ENCODE measurements at regions not wholly inside any gene's neighbourhood (a gene's known extent, or its start where the extent isn't known, plus 50 kb on each side); places are given as distances from the start of the nearest gene placed in this dataset.

DNA sequence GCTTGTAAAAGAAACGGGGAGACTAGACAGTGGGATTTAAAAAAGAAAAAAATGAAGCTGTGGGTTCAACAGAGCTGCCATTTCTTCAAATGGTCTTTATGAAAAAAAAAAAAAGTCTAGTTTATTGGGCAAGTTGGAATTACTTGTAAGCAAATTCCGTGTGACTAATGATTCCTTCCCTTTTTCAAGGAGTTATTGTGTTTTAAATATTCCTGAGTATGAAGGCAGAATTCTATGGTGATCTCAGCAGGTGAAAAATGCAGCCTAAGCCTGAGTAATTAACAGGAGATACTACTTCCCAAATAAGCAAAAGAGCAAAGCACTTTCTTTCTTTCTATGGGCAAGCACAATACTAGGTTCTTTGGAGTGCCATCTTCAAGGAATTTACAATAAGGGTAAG, 481.9 kb downstream of the ZNF608 start:
- TF ChIP-seq RARB (CRISPR knock-in tag; IDR thresholded peaks at IDR 0.05) (no peak), CSDC2 (CRISPR knock-in tag; IDR thresholded peaks at IDR 0.05) (no peak), SNAI2 (CRISPR knock-in tag; IDR thresholded peaks at IDR 0.05) (no peak), ARNTL (CRISPR knock-in tag; IDR thresholded peaks at IDR 0.05; ENCODE audit: borderline replicate concordance, low read depth) (no peak), ZFP3 (CRISPR knock-in tag; IDR thresholded peaks at IDR 0.05) (no peak), TSHZ2 (CRISPR knock-in tag; IDR thresholded peaks at IDR 0.05) (no peak), TOX (CRISPR knock-in tag; IDR thresholded peaks at IDR 0.05; ENCODE audit: borderline replicate concordance) (no peak), PPARA (CRISPR knock-in tag; IDR thresholded peaks at IDR 0.05; ENCODE audit: borderline replicate concordance) (no peak), ZNF565 (CRISPR knock-in tag; conservative IDR thresholded peaks at IDR 0.05; ENCODE audit: low read depth) (no peak), GLIS3 (CRISPR knock-in tag; IDR thresholded peaks at IDR 0.05) (no peak), ZNF70 (CRISPR knock-in tag; IDR thresholded peaks at IDR 0.05) (no peak), ISL1 (CRISPR knock-in tag; IDR thresholded peaks at IDR 0.05) (no peak), ZFP30 (CRISPR knock-in tag; IDR thresholded peaks at IDR 0.05) (no peak), TCF4 (CRISPR knock-in tag; IDR thresholded peaks at IDR 0.05; ENCODE audit: borderline replicate concordance) (no peak)
- TF ChIP-seq, protein P1, sequence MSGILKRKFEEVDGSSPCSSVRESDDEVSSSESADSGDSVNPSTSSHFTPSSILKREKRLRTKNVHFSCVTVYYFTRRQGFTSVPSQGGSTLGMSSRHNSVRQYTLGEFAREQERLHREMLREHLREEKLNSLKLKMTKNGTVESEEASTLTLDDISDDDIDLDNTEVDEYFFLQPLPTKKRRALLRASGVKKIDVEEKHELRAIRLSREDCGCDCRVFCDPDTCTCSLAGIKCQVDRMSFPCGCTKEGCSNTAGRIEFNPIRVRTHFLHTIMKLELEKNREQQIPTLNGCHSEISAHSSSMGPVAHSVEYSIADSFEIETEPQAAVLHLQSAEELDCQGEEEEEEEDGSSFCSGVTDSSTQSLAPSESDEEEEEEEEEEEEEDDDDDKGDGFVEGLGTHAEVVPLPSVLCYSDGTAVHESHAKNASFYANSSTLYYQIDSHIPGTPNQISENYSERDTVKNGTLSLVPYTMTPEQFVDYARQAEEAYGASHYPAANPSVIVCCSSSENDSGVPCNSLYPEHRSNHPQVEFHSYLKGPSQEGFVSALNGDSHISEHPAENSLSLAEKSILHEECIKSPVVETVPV (CRISPR knock-in tag; IDR thresholded peaks at IDR 0.05), result no peak
- TF ChIP-seq, protein P2, sequence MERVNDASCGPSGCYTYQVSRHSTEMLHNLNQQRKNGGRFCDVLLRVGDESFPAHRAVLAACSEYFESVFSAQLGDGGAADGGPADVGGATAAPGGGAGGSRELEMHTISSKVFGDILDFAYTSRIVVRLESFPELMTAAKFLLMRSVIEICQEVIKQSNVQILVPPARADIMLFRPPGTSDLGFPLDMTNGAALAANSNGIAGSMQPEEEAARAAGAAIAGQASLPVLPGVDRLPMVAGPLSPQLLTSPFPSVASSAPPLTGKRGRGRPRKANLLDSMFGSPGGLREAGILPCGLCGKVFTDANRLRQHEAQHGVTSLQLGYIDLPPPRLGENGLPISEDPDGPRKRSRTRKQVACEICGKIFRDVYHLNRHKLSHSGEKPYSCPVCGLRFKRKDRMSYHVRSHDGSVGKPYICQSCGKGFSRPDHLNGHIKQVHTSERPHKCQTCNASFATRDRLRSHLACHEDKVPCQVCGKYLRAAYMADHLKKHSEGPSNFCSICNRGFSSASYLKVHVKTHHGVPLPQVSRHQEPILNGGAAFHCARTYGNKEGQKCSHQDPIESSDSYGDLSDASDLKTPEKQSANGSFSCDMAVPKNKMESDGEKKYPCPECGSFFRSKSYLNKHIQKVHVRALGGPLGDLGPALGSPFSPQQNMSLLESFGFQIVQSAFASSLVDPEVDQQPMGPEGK (CRISPR knock-in tag; IDR thresholded peaks at IDR 0.05; ENCODE audit: borderline replicate concordance), result no peak
- TF ChIP-seq, protein P3, sequence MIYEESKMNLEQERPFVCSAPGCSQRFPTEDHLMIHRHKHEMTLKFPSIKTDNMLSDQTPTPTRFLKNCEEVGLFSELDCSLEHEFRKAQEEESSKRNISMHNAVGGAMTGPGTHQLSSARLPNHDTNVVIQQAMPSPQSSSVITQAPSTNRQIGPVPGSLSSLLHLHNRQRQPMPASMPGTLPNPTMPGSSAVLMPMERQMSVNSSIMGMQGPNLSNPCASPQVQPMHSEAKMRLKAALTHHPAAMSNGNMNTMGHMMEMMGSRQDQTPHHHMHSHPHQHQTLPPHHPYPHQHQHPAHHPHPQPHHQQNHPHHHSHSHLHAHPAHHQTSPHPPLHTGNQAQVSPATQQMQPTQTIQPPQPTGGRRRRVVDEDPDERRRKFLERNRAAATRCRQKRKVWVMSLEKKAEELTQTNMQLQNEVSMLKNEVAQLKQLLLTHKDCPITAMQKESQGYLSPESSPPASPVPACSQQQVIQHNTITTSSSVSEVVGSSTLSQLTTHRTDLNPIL (CRISPR knock-in tag; IDR thresholded peaks at IDR 0.05; ENCODE audit: low read depth), result no peak
- TF ChIP-seq, protein P4, sequence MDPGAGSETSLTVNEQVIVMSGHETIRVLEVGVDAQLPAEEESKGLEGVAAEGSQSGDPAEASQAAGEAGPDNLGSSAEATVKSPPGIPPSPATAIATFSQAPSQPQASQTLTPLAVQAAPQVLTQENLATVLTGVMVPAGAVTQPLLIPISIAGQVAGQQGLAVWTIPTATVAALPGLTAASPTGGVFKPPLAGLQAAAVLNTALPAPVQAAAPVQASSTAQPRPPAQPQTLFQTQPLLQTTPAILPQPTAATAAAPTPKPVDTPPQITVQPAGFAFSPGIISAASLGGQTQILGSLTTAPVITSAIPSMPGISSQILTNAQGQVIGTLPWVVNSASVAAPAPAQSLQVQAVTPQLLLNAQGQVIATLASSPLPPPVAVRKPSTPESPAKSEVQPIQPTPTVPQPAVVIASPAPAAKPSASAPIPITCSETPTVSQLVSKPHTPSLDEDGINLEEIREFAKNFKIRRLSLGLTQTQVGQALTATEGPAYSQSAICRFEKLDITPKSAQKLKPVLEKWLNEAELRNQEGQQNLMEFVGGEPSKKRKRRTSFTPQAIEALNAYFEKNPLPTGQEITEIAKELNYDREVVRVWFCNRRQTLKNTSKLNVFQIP (CRISPR knock-in tag; IDR thresholded peaks at IDR 0.05; ENCODE audit: borderline replicate concordance, low read depth), result no peak
- ATAC-seq, result no peak

DNA sequence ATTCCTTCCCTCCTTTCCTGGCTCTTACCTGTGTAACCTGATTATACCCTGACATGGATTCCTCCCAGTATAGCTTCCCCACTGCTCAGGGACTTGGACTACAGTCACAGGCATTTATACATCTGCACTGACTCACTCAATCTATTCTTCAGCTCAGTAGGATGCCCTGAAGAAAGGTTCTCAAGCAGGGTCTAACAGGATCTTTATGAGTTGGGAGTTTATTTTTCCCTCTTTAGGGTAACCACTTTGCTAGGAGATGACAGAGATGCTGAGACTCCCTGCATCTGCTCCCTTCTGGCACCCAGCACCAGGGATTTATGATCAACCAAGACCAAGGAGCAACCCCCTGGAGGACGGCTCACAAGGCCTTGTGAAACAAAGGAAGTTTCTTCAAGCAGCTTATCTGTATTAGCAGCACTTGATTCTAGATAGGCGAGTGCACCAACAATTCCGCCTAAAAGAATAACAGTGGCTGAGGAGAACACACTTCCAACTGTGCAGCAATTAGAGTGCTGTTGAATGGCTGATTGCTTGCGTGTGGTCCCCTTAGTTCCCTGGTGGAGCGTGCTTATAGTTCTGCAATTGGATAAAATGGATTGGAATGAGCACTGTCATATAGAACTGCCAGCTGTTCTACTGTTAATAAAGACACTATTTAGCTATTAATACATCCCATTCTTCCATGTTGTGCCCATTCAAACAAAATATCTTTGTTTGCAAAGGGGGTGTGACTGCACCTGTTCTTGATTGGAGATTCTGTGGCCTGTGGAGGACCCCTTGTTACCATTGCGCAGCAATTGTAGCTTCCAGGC, 482.6 kb downstream of the ZNF608 start:
- TF ChIP-seq ZC3H10 (CRISPR knock-in tag; IDR thresholded peaks at IDR 0.05) (no peak), ZNF8 (CRISPR knock-in tag; IDR thresholded peaks at IDR 0.05) (no peak), CSDC2 (CRISPR knock-in tag; IDR thresholded peaks at IDR 0.05) (no peak), ZNF70 (CRISPR knock-in tag; IDR thresholded peaks at IDR 0.05) (no peak), TOX (CRISPR knock-in tag; IDR thresholded peaks at IDR 0.05; ENCODE audit: borderline replicate concordance) (no peak), PPARA (CRISPR knock-in tag; IDR thresholded peaks at IDR 0.05; ENCODE audit: borderline replicate concordance) (no peak), ISL1 (CRISPR knock-in tag; IDR thresholded peaks at IDR 0.05) (no peak)
- TF ChIP-seq, protein P3 (CRISPR knock-in tag; IDR thresholded peaks at IDR 0.05; ENCODE audit: low read depth), result no peak
- ATAC-seq, result no peak
